ENCODE measurements at regions not wholly inside any gene's neighbourhood (a gene's known extent, or its start where the extent isn't known, plus 50 kb on each side); places are given as distances from the start of the nearest gene placed in this dataset.
A peak's percentile ranks its signal among the peaks of the same experiment; 100 is the strongest.

DNA sequence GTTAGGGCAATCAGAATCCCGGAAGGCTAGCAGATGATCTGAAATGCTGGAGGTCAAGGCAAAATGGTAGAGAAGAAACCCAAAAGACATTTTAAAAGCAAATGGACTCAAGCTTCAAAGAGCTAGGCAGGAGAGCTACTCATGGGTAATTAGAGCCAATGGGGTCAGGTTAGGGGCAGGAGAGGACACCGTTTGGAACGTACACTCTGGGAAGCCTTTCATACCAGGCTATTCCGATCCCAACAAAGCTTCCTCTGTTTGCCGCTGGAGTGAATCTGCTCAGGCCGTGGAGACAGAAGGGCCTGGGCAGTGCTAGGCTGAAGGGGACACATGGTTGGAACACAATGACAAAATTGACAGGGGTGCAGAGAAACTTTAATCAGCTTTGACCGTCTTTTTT, 346.6 kb downstream of the RPS6KC1 start:
- Histone ChIP-seq H4K8ac (ENCODE audit: low read depth, low read length) (no peak overlapping the region), H2BK120ac (ENCODE audit: low read depth, low read length) (no peak overlapping the region), H3K79me1 (ENCODE audit: low read length) (no peaks in the 10 kb centered on the region), H3K4me2 (ENCODE audit: low read length) (no peak overlapping the region), H2BK15ac (replicated peaks; ENCODE audit: low read depth) (no peak overlapping the region), H2BK5ac (ENCODE audit: low read length) (no peak overlapping the region), H3K4me1 (ENCODE audit: control insufficient read depth, low read depth, low read length) (no peaks in the 10 kb centered on the region), H3K23ac (ENCODE audit: low read length) (no peak overlapping the region), H3K18ac (ENCODE audit: low read length) (no peak overlapping the region), H4K5ac (ENCODE audit: low read length) (no peak overlapping the region), H3K27ac (ENCODE audit: low read depth, low read length) (no peak overlapping the region), H2AK5ac (ENCODE audit: low read length) (no peak overlapping the region), H3K4ac (ENCODE audit: low read depth, low read length) (no peak overlapping the region), H3K4me3 (ENCODE audit: low read length) (no peak overlapping the region), H3K79me2 (ENCODE audit: control insufficient read depth, insufficient read depth, low read length) (no peaks in the 10 kb centered on the region), H3K9ac (ENCODE audit: low read length) (no peak overlapping the region), H3K56ac (ENCODE audit: low read length) (no peak overlapping the region), H3K36me3 (ENCODE audit: control insufficient read depth, insufficient read depth, low read length) (no peaks in the 10 kb centered on the region), H3K27me3 (ENCODE audit: insufficient read depth, low read length, poor library complexity) (no peaks in the 10 kb centered on the region)
- no peak for DNase-seq
- WGBS (ENCODE audit: extremely low coverage, insufficient coverage, low lambda C conversion rate) = no CpG with 5 or more reads among the region's 7 CpGs

DNA sequence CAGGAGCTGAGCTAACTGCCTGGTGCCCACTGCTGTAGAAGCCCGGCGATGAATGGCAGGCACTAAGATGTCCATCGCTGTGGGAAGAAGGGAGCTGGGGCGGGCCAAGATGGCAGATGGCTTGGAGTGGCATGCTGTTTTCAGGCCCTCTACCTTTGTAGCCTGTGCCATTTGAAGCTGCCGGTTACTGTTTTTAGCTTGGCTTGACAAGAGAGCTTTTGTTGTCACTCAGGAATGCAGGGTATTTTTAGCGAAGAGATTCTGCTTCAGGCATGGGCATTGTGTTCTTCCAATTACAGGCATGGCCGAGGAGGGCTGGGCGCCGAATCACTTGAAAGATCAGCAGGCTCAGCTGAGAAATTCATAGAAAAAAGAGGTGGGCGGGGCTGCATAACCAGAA, 348.7 kb downstream of the RPS6KC1 start:
- no peak overlapping the region for H2BK120ac ChIP-seq (ENCODE audit: low read depth, low read length)
- H4K8ac ChIP-seq (ENCODE audit: low read depth, low read length) = no peak overlapping the region
- H3K4me1 ChIP-seq (ENCODE audit: control insufficient read depth, low read depth, low read length) = no peaks in the 10 kb centered on the region
- H3K36me3 ChIP-seq (ENCODE audit: control insufficient read depth, insufficient read depth, low read length) = no peaks in the 10 kb centered on the region
- H3K4me2 ChIP-seq (ENCODE audit: low read length) = no peak overlapping the region
- no peaks in the 10 kb centered on the region for H3K27me3 ChIP-seq (ENCODE audit: insufficient read depth, low read length, poor library complexity)
- H3K18ac ChIP-seq (ENCODE audit: low read length) = no peak overlapping the region
- H3K23ac ChIP-seq (ENCODE audit: low read length) = no peak overlapping the region
- DNase-seq = peak; percentile 78
- no peaks in the 10 kb centered on the region for H3K79me1 ChIP-seq (ENCODE audit: low read length)
- no peak overlapping the region for H2BK5ac ChIP-seq (ENCODE audit: low read length)
- no peak overlapping the region for H3K4me3 ChIP-seq (ENCODE audit: low read length)
- no peak overlapping the region for H3K27ac ChIP-seq (ENCODE audit: low read depth, low read length)
- H2AK5ac ChIP-seq (ENCODE audit: low read length) = no peak overlapping the region
- no peak overlapping the region for H2BK15ac ChIP-seq (replicated peaks; ENCODE audit: low read depth)
- no peak overlapping the region for H3K4ac ChIP-seq (ENCODE audit: low read depth, low read length)
- H3K56ac ChIP-seq (ENCODE audit: low read length) = no peak overlapping the region
- no peak overlapping the region for H4K5ac ChIP-seq (ENCODE audit: low read length)
- no peaks in the 10 kb centered on the region for H3K79me2 ChIP-seq (ENCODE audit: control insufficient read depth, insufficient read depth, low read length)
- no peak overlapping the region for H3K9ac ChIP-seq (ENCODE audit: low read length)
- no CpG with 5 or more reads among the region's 10 CpGs for WGBS (ENCODE audit: extremely low coverage, insufficient coverage, low lambda C conversion rate)

- H3K4me2 ChIP-seq (ENCODE audit: low read length) = no peak overlapping the region
- no peak overlapping the region for H3K18ac ChIP-seq (ENCODE audit: low read length)
- H4K5ac ChIP-seq (ENCODE audit: low read length) = no peak overlapping the region
- WGBS (ENCODE audit: extremely low coverage, insufficient coverage, low lambda C conversion rate) = no CpG with 5 or more reads among the region's 5 CpGs
- no peak overlapping the region for H3K23ac ChIP-seq (ENCODE audit: low read length)
- no peak for DNase-seq
- H2BK5ac ChIP-seq (ENCODE audit: low read length) = no peak overlapping the region
- no peak overlapping the region for H3K56ac ChIP-seq (ENCODE audit: low read length)
- H4K8ac ChIP-seq (ENCODE audit: low read depth, low read length) = no peak overlapping the region
- no peaks in the 10 kb centered on the region for H3K4me1 ChIP-seq (ENCODE audit: control insufficient read depth, low read depth, low read length)
- no peaks in the 10 kb centered on the region for H3K79me2 ChIP-seq (ENCODE audit: control insufficient read depth, insufficient read depth, low read length)
- no peaks in the 10 kb centered on the region for H3K36me3 ChIP-seq (ENCODE audit: control insufficient read depth, insufficient read depth, low read length)
- no peak overlapping the region for H3K4me3 ChIP-seq (ENCODE audit: low read length)
- H3K79me1 ChIP-seq (ENCODE audit: low read length) = no peaks in the 10 kb centered on the region
- no peak overlapping the region for H2BK15ac ChIP-seq (replicated peaks; ENCODE audit: low read depth)
- no peak overlapping the region for H3K27ac ChIP-seq (ENCODE audit: low read depth, low read length)
- no peak overlapping the region for H2BK120ac ChIP-seq (ENCODE audit: low read depth, low read length)
- H3K4ac ChIP-seq (ENCODE audit: low read depth, low read length) = no peak overlapping the region
- no peaks in the 10 kb centered on the region for H3K27me3 ChIP-seq (ENCODE audit: insufficient read depth, low read length, poor library complexity)
- no peak overlapping the region for H2AK5ac ChIP-seq (ENCODE audit: low read length)
- H3K9ac ChIP-seq (ENCODE audit: low read length) = no peak overlapping the region
Observed at GRCh38 chr1:213409208-213409631, 358.2 kb downstream of the RPS6KC1 start.

- no peak overlapping the region for H3K9ac ChIP-seq (ENCODE audit: low read length)
- DNase-seq = no peak
- no peak overlapping the region for H3K4me3 ChIP-seq (ENCODE audit: low read length)
- H3K4ac ChIP-seq (ENCODE audit: low read depth, low read length) = no peak overlapping the region
- H3K27ac ChIP-seq (ENCODE audit: low read depth, low read length) = no peak overlapping the region
- no peak overlapping the region for H2BK5ac ChIP-seq (ENCODE audit: low read length)
- no peak overlapping the region for H2BK15ac ChIP-seq (replicated peaks; ENCODE audit: low read depth)
- WGBS (ENCODE audit: extremely low coverage, insufficient coverage, low lambda C conversion rate) = no CpG with 5 or more reads among the region's 2 CpGs
- H3K36me3 ChIP-seq (ENCODE audit: control insufficient read depth, insufficient read depth, low read length) = no peaks in the 10 kb centered on the region
- H3K23ac ChIP-seq (ENCODE audit: low read length) = no peak overlapping the region
- H4K8ac ChIP-seq (ENCODE audit: low read depth, low read length) = no peak overlapping the region
- H3K27me3 ChIP-seq (ENCODE audit: insufficient read depth, low read length, poor library complexity) = no peaks in the 10 kb centered on the region
- no peak overlapping the region for H2AK5ac ChIP-seq (ENCODE audit: low read length)
- no peak overlapping the region for H4K5ac ChIP-seq (ENCODE audit: low read length)
- H2BK120ac ChIP-seq (ENCODE audit: low read depth, low read length) = no peak overlapping the region
- H3K18ac ChIP-seq (ENCODE audit: low read length) = no peak overlapping the region
- no peaks in the 10 kb centered on the region for H3K79me1 ChIP-seq (ENCODE audit: low read length)
- H3K79me2 ChIP-seq (ENCODE audit: control insufficient read depth, insufficient read depth, low read length) = no peaks in the 10 kb centered on the region
- no peak overlapping the region for H3K56ac ChIP-seq (ENCODE audit: low read length)
- no peaks in the 10 kb centered on the region for H3K4me1 ChIP-seq (ENCODE audit: control insufficient read depth, low read depth, low read length)
- H3K4me2 ChIP-seq (ENCODE audit: low read length) = no peak overlapping the region
Observed at GRCh38 chr1:213409971-213410370, 358.9 kb downstream of the RPS6KC1 start.

DNA sequence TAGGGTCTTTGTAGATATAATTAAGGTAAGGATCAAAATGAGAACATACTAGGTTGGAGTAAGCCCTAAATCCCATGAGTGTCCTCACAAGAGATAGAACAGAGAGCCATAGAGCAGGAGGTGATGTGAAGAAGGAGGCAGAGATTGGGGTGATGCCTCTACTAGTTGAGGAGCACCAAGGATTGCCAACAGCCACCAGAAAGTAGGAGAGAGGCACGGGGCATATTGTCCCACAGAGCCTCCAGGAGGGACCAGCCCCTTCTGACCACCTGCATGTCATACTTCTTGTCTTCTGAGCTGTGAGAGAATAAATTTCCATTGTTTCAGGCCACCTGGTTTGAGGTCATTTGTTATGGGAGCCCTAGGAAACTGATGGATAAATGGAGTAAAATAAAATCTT, 363.3 kb downstream of the RPS6KC1 start:
- WGBS (ENCODE audit: extremely low coverage, insufficient coverage, low lambda C conversion rate) = no CpG with 5 or more reads among the region's 1 CpG
- H2BK5ac ChIP-seq (ENCODE audit: low read length) = no peak overlapping the region
- no peak overlapping the region for H2BK15ac ChIP-seq (replicated peaks; ENCODE audit: low read depth)
- H3K4me1 ChIP-seq (ENCODE audit: control insufficient read depth, low read depth, low read length) = no peaks in the 10 kb centered on the region
- no peaks in the 10 kb centered on the region for H3K79me2 ChIP-seq (ENCODE audit: control insufficient read depth, insufficient read depth, low read length)
- H3K18ac ChIP-seq (ENCODE audit: low read length) = no peak overlapping the region
- no peak overlapping the region for H3K4me2 ChIP-seq (ENCODE audit: low read length)
- H4K5ac ChIP-seq (ENCODE audit: low read length) = no peak overlapping the region
- H3K27ac ChIP-seq (ENCODE audit: low read depth, low read length) = no peak overlapping the region
- H3K27me3 ChIP-seq (ENCODE audit: insufficient read depth, low read length, poor library complexity) = no peaks in the 10 kb centered on the region
- H3K4me3 ChIP-seq (ENCODE audit: low read length) = no peak overlapping the region
- no peak for DNase-seq
- H2BK120ac ChIP-seq (ENCODE audit: low read depth, low read length) = no peak overlapping the region
- H3K79me1 ChIP-seq (ENCODE audit: low read length) = no peaks in the 10 kb centered on the region
- no peak overlapping the region for H2AK5ac ChIP-seq (ENCODE audit: low read length)
- H3K56ac ChIP-seq (ENCODE audit: low read length) = no peak overlapping the region
- no peak overlapping the region for H3K4ac ChIP-seq (ENCODE audit: low read depth, low read length)
- H3K23ac ChIP-seq (ENCODE audit: low read length) = no peak overlapping the region
- H4K8ac ChIP-seq (ENCODE audit: low read depth, low read length) = no peak overlapping the region
- H3K9ac ChIP-seq (ENCODE audit: low read length) = no peak overlapping the region
- H3K36me3 ChIP-seq (ENCODE audit: control insufficient read depth, insufficient read depth, low read length) = no peaks in the 10 kb centered on the region

GRCh38 chr1:213414911-213415310, 363.9 kb downstream of the RPS6KC1 start:
- DNase-seq = no peak
- H3K56ac ChIP-seq (ENCODE audit: low read length) = no peak overlapping the region
- no CpG with 5 or more reads among the region's 2 CpGs for WGBS (ENCODE audit: extremely low coverage, insufficient coverage, low lambda C conversion rate)

More at GRCh38 chr1:213414911-213415310, 363.9 kb downstream of the RPS6KC1 start:
- Histone ChIP-seq H3K4me3 (ENCODE audit: low read length) (no peak overlapping the region), H2BK5ac (ENCODE audit: low read length) (no peak overlapping the region), H3K36me3 (ENCODE audit: control insufficient read depth, insufficient read depth, low read length) (no peaks in the 10 kb centered on the region), H3K27ac (ENCODE audit: low read depth, low read length) (no peak overlapping the region), H2AK5ac (ENCODE audit: low read length) (no peak overlapping the region), H3K4me1 (ENCODE audit: control insufficient read depth, low read depth, low read length) (no peaks in the 10 kb centered on the region), H4K5ac (ENCODE audit: low read length) (no peak overlapping the region), H2BK120ac (ENCODE audit: low read depth, low read length) (no peak overlapping the region), H3K79me1 (ENCODE audit: low read length) (no peaks in the 10 kb centered on the region), H2BK15ac (replicated peaks; ENCODE audit: low read depth) (no peak overlapping the region), H4K8ac (ENCODE audit: low read depth, low read length) (no peak overlapping the region), H3K27me3 (ENCODE audit: insufficient read depth, low read length, poor library complexity) (no peaks in the 10 kb centered on the region), H3K9ac (ENCODE audit: low read length) (no peak overlapping the region), H3K79me2 (ENCODE audit: control insufficient read depth, insufficient read depth, low read length) (no peaks in the 10 kb centered on the region), H3K23ac (ENCODE audit: low read length) (no peak overlapping the region), H3K4ac (ENCODE audit: low read depth, low read length) (no peak overlapping the region), H3K4me2 (ENCODE audit: low read length) (no peak overlapping the region), H3K18ac (ENCODE audit: low read length) (no peak overlapping the region)

All from mesendoderm (in vitro differentiated cells).